ENCODE measurements at regions not wholly inside any gene's neighbourhood (a gene's known extent, or its start where the extent isn't known, plus 50 kb on each side); places are given as distances from the start of the nearest gene placed in this dataset.

DNA sequence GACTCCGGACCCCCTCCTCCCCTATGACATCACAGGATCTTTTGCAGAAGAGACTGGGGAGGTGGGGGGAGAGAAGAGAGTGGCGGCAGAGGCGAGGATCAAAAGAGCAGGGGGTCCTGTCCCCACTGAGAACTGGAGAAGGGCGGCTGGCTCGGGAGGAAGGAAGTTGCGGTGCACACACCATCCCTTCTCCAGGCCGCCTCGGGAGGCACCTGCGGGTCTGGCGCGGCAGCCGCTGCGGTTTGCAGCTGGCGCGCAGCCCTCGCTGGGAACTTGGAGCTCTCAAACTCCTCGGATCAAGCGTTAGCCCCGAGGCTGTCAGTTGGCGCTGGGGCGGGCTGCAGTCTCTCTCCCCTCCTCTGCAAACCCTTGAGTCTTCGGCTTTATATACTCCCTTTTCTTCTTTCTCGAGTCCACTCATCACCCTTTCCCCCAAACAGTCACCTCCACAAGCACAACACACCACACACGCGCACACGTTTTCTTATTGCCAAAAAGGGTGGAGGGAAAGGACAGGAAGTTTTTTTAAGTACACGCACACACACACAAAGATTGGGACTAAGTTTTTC, 180.7 kb downstream of the TBXT start:
- TF ChIP-seq, protein P1, sequence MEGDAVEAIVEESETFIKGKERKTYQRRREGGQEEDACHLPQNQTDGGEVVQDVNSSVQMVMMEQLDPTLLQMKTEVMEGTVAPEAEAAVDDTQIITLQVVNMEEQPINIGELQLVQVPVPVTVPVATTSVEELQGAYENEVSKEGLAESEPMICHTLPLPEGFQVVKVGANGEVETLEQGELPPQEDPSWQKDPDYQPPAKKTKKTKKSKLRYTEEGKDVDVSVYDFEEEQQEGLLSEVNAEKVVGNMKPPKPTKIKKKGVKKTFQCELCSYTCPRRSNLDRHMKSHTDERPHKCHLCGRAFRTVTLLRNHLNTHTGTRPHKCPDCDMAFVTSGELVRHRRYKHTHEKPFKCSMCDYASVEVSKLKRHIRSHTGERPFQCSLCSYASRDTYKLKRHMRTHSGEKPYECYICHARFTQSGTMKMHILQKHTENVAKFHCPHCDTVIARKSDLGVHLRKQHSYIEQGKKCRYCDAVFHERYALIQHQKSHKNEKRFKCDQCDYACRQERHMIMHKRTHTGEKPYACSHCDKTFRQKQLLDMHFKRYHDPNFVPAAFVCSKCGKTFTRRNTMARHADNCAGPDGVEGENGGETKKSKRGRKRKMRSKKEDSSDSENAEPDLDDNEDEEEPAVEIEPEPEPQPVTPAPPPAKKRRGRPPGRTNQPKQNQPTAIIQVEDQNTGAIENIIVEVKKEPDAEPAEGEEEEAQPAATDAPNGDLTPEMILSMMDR (IDR thresholded peaks at IDR 0.05): no peak
- TF ChIP-seq ZFX (IDR thresholded peaks at IDR 0.05; ENCODE audit: borderline replicate concordance): no peak
- no peak overlapping the region for H3K27ac ChIP-seq

DNA sequence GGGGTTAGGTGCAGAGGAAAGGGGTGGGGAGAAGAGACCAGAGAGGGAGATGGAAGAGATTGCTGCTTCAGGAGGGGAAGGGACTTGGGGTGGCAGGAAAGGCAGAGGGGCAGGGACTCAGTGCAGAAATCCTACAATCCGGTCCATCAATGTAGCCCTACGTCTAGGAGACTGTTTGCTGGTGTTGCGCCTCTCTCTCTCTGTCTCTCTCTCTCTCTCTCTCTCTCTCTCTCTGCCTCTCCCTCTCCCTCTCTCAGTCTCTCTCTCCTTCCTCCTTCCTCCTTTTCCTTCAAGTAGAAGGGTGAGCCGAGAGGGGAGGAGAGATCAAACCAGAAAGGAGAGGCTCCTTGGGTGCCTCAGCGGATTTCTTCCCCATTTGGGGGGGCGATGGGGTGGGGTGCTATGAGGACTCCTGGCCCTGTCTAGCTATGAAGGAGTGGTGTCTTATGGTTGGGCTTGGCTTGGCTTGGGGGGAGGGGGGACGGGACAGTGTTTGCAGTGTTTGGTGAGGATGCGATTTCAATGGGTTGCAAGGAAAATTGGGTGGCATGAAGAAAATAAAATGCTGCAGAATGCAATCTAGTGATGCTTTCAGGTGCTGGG, 181.2 kb downstream of the TBXT start:
- no peak overlapping the region for H3K27ac ChIP-seq
- TF ChIP-seq ZFX (IDR thresholded peaks at IDR 0.05; ENCODE audit: borderline replicate concordance): no peak
- TF ChIP-seq, protein P1 (IDR thresholded peaks at IDR 0.05): no peak

DNA sequence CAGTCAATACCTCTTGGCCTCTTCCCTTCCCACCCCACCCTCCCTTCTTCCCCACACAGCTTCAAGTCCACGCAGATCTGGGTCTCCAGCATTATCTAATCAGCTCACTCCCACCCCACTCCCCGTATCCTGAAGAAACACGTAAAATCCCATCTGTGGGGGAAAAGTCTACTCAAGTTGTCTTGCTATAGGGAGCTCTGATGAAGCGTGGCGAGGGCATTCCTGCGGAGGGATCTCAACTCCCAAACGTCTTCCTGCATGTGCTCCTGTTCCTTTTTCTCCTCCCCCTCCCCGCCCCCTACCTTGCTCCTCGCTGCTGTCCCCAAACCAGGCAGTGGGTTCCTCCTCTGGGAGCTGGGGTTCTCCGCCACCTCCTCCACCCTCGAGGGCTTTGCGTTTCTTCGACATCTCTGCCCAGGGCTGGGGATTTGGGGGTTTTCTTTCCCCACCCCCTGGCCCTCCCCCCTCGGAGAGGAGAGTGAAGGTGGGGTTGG, 181.8 kb downstream of the TBXT start:
- H3K27ac ChIP-seq: no peak overlapping the region
- TF ChIP-seq, protein P1 (IDR thresholded peaks at IDR 0.05): no peak
- TF ChIP-seq ZFX (IDR thresholded peaks at IDR 0.05; ENCODE audit: borderline replicate concordance): no peak

DNA sequence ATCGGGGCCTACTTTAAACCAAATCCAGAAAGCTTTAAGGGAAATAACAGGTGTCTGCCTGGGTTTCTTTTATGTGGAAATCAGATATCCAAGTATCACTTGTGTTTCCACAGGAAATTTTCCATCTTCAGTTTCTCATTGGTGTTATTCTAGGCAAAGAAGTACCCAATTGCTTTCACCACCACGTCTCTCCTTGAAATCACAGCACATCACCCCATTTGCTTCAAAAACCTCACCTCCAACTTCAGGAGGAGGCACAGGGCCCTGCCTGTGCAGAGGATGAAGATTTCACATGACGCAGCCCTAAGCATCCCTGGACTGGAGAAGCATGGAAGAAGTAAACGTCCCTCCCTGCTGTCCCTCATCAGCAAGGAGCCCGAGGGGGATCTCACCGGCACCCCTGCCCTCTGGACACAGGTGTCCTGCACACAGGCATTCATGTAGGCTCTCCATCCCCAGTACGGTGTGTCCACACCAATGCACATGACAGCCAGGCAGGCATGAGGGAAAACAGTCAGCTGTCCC, 182.3 kb downstream of the TBXT start:
- H3K27ac ChIP-seq: no peak overlapping the region
- TF ChIP-seq ZFX (IDR thresholded peaks at IDR 0.05; ENCODE audit: borderline replicate concordance): no peak
- TF ChIP-seq, protein P1 (IDR thresholded peaks at IDR 0.05): no peak

DNA sequence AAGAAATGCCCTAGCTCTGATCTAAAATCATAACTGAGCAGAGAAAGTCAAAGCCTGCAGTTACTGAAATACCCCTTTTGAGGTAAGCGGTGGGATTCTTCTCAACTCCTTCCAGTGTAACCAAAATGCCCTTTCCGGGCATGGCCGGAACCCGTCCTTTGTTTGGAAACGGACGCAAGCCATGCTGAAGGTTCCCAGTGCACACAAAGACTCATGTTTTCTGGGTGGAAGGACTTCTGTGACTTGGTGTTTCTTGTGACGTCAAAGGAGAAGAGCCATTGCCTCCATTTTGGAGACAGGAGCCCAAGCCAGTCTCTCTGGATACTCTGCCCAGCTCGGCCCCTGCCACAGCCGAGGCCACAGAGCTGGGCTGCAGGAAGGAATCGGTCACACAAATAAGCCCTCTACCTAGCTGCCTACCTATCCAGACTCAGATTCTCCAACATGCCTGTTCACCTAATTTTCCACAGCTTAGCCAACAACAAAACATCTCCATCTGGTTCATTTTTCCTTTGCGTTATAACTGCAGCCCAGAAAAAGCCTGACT, 182.8 kb downstream of the TBXT start:
- TF ChIP-seq ZFX (IDR thresholded peaks at IDR 0.05; ENCODE audit: borderline replicate concordance): no peak
- TF ChIP-seq, protein P1 (IDR thresholded peaks at IDR 0.05): no peak
- no peak overlapping the region for H3K27ac ChIP-seq

DNA sequence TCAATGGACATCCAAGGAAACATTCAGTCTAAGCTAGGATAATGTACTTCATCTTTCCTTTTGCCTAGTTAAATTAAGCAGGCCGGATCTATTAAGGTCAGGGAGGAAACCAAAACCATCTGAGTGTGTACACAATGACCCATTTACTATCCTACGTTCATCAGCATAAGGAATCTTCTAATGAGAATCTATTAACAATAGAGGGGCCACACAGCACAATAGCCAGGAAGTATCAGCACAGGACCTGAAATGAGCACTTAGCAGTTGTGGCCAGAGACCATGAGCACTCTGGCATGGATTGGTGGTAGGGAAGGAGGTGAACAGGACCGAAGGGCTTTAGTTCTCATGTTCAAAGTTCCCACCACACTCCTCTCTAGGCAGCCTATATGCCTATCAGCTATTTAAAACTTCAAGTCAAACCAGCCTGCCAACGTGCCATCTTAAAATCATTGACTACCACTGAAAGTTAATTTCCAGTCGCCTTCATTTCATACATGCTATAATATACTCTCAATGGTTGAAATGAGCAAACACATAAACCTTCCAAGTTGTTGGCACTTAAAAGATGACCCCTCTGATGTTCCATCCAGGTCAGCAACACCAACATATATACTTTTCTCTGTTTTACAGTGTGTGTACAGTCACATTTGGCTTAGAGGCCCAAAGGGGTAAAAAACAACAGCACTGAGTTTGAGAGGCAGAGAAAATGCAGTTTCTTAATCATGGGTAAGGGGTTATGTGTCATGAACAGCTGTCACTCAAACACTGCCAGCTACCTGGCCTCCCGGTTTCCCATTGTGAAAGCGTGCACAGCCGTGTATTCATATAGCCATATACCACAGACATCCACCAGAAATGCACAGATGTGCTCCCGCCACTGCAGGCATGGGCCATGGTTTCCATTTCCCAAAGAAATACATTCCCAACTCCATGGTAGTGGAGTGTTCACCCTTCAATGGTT, 184.3 kb downstream of the TBXT start:
- TF ChIP-seq, protein P1 (IDR thresholded peaks at IDR 0.05): no peak
- TF ChIP-seq ZFX (IDR thresholded peaks at IDR 0.05; ENCODE audit: borderline replicate concordance): no peak
- no peak overlapping the region for H3K27ac ChIP-seq
